Erythroblast (primary cell): ENCODE measurements at regions not wholly inside any gene's neighbourhood (a gene's known extent, or its start where the extent isn't known, plus 50 kb on each side); places are given as distances from the start of the nearest gene placed in this dataset.

Experiments used
- GATA1 ChIP-seq: IDR thresholded peaks from 2 replicates; pipeline ENCODE4 v1.6.1; 2011; ENCODE audit warnings: low read depth, mild to moderate bottlenecking, control low read depth, low read length, moderate library complexity
- POLR2A ChIP-seq: IDR thresholded peaks from 2 replicates; pipeline ENCODE4 v1.6.1; 2011; ENCODE audit warnings: mild to moderate bottlenecking, low read length

DNA sequence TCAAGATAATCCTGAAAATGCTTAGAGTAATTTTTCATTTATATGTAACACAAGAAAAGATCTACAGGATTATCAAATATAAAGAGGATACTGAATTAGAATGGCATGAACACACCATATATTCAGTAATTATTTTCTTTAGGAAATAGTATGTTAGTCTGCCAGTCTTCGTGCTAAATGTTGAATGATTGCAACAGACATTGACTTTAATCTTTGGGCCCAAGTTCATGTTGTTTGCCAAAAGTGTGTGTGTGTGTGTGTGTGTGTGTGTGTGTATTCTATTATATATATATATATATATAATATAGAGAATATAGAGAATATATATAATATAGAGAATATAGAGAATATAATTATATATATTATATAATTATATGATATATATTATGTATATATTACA lies 186.6 kb downstream of the TMEM47 start:
- TF ChIP-seq POLR2A (no peak), GATA1 (no peak)
